ENCODE measurements at regions not wholly inside any gene's neighbourhood (a gene's known extent, or its start where the extent isn't known, plus 50 kb on each side); places are given as distances from the start of the nearest gene placed in this dataset.

- H3K27ac ChIP-seq = no peak overlapping the region
- no peak overlapping the region for H3K4me3 ChIP-seq
- no peaks in the 10 kb centered on the region for H3K36me3 ChIP-seq
- DNase-seq (ENCODE audit: low spot score in 2 of 2) = no peak
- H3K4me1 ChIP-seq = peaks cover 0 to 1% (median 0%) of the 10 kb centered on the region in 4 donors
- no peak for TF ChIP-seq EP300 (IDR thresholded peaks at IDR 0.05)
- TF ChIP-seq POLR2A (IDR thresholded peaks at IDR 0.05) = no peak
- TF ChIP-seq, protein P1, sequence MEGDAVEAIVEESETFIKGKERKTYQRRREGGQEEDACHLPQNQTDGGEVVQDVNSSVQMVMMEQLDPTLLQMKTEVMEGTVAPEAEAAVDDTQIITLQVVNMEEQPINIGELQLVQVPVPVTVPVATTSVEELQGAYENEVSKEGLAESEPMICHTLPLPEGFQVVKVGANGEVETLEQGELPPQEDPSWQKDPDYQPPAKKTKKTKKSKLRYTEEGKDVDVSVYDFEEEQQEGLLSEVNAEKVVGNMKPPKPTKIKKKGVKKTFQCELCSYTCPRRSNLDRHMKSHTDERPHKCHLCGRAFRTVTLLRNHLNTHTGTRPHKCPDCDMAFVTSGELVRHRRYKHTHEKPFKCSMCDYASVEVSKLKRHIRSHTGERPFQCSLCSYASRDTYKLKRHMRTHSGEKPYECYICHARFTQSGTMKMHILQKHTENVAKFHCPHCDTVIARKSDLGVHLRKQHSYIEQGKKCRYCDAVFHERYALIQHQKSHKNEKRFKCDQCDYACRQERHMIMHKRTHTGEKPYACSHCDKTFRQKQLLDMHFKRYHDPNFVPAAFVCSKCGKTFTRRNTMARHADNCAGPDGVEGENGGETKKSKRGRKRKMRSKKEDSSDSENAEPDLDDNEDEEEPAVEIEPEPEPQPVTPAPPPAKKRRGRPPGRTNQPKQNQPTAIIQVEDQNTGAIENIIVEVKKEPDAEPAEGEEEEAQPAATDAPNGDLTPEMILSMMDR (IDR thresholded peaks at IDR 0.05) = no peak
- H3K9me3 ChIP-seq = no peaks in the 10 kb centered on the region
- H3K27me3 ChIP-seq = no peaks in the 10 kb centered on the region
- WGBS, 2 donors = 64 to 75% methylated on average over 4 of the region's 4 CpGs
Observed at GRCh38 chr17:33375783-33376182, 82.7 kb upstream of the ASIC2 start.

- DNase-seq (ENCODE audit: low spot score in 2 of 2) = no peak
- Histone ChIP-seq H3K4me3 (no peak overlapping the region), H3K27ac (no peak overlapping the region), H3K36me3 (no peaks in the 10 kb centered on the region), H3K9me3 (no peaks in the 10 kb centered on the region), H3K4me1 (peaks cover 0 to 3% (median 0%) of the 10 kb centered on the region in 4 donors), H3K27me3 (no peaks in the 10 kb centered on the region)
- 66 to 67% methylated on average over 3 of the region's 3 CpGs for WGBS, 2 donors
- TF ChIP-seq POLR2A (IDR thresholded peaks at IDR 0.05) (no peak), EP300 (IDR thresholded peaks at IDR 0.05) (no peak)
- TF ChIP-seq, protein P1 (IDR thresholded peaks at IDR 0.05) = no peak
Observed at GRCh38 chr17:33377837-33378595, 84.9 kb upstream of the ASIC2 start.

DNA sequence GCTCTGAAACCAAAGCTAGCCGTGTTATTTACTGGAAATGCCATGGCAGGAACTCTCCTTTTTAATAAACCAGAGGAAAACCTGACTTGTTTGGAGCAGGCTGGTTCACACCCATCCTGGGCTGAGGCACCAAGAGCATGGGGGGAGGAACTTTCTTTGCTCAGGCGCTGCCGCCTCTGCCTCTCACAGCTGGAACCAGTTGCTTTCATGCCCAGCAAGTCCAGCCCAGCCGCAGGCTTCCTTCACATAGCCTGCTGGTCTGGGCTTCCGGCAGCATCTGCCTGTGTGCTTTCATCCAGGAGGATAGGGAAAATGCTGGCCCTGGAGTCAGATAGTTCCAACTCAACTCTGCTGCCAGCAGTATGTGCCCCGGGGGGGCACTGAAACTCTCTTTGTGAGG is 88.1 kb upstream of the ASIC2 start:
- WGBS, 2 donors = 15 to 19% methylated on average over 5 to 6 of the region's 6 CpGs
- TF ChIP-seq, protein P1 (IDR thresholded peaks at IDR 0.05) = no peak
- TF ChIP-seq EP300 (IDR thresholded peaks at IDR 0.05) (no peak), POLR2A (IDR thresholded peaks at IDR 0.05) (no peak)
- Histone ChIP-seq H3K36me3 (no peaks in the 10 kb centered on the region), H3K9me3 (no peaks in the 10 kb centered on the region), H3K4me1 (peaks cover 0 to 3% (median 0%) of the 10 kb centered on the region in 4 donors), H3K4me3 (no peak overlapping the region), H3K27ac (no peak overlapping the region), H3K27me3 (no peaks in the 10 kb centered on the region)
- DNase-seq (ENCODE audit: low spot score in 2 of 2) = no peak

DNA sequence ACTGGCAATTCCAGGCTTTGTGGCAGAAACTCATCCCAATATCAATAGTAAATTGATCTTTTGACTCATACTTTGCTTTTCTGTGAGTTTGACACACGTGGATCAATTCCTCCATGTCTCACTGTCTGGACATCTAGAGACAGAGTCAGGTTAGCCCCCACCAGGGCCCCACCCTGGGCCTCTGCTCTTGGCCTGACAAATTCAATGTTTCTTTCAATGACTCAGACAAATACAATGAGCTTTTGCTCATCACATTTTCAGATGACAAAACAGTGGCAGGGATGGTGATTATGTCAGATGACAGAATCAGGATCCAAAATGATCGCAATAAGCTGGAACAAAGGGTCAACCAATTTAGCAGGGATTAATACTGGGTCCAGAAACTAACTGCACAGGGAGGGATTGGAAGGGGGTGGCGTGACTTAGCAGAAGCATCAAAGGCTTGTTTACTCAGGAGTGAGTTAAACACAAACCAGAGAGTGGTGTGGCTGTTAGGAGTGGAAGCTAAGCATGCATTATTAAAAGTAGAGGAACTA is 90.5 kb upstream of the ASIC2 start:
- DNase-seq (ENCODE audit: low spot score in 2 of 2) = no peak
- 61 to 74% methylated on average over 3 of the region's 3 CpGs for WGBS, 2 donors
- no peak overlapping the region for H3K4me3 ChIP-seq
- no peaks in the 10 kb centered on the region for H3K9me3 ChIP-seq
- TF ChIP-seq POLR2A (IDR thresholded peaks at IDR 0.05) = no peak
- TF ChIP-seq, protein P1 (IDR thresholded peaks at IDR 0.05) = no peak
- TF ChIP-seq EP300 (IDR thresholded peaks at IDR 0.05) = no peak
- no peak overlapping the region for H3K27ac ChIP-seq
- H3K4me1 ChIP-seq = peaks cover 0 to 3% (median 0%) of the 10 kb centered on the region in 4 donors
- H3K36me3 ChIP-seq = no peaks in the 10 kb centered on the region
- no peaks in the 10 kb centered on the region for H3K27me3 ChIP-seq

DNA sequence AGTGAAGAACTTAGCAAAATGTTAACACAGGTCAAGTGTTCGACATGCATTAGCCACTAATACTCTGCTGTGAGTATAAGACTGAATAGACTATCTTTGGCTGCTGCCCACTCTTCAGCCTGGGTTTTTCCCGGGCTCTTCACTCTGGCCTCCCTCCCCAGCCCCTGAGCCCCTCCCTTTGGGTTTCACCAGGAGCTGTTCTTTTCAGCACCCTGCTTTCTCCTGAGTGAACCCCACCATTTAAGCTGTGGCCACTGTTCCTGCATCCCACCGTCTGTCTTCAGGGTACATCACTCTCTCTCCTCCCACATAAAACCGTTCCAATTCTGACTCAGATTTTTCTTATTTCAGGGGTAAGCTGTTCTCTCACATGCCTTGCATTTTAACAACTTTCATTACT is 92.0 kb upstream of the ASIC2 start:
- TF ChIP-seq EP300 (IDR thresholded peaks at IDR 0.05) = no peak
- TF ChIP-seq, protein P1 (IDR thresholded peaks at IDR 0.05) = no peak
- no peak for TF ChIP-seq POLR2A (IDR thresholded peaks at IDR 0.05)

More for the DNA sequence above, 92.0 kb upstream of the ASIC2 start:
- DNase-seq (ENCODE audit: low spot score in 2 of 2) = no peak
- no peaks in the 10 kb centered on the region for H3K9me3 ChIP-seq
- 26 to 33% methylated on average over 4 of the region's 4 CpGs for WGBS, 2 donors
- peaks cover 0 to 3% (median 0%) of the 10 kb centered on the region in 4 donors for H3K4me1 ChIP-seq
- H3K4me3 ChIP-seq = no peak overlapping the region
- H3K27me3 ChIP-seq = no peaks in the 10 kb centered on the region
- H3K36me3 ChIP-seq = no peaks in the 10 kb centered on the region
- H3K27ac ChIP-seq = no peak overlapping the region
